Tongue (tissue), 1 donor: ENCODE measurements at regions not wholly inside any gene's neighbourhood (a gene's known extent, or its start where the extent isn't known, plus 50 kb on each side); places are given as distances from the start of the nearest gene placed in this dataset.
A peak's percentile ranks its signal among the peaks of the same experiment; 100 is the strongest.
"Not testable (repeated sequence)": the region's sequence is repeated elsewhere in the genome, so short reads cannot be mapped to it uniquely, and the experiment has no call there.

Experiments
- DNase-seq: peaks from one replicate; pipeline ENCODE4 v3.0.0-alpha.2; 2015

DNA sequence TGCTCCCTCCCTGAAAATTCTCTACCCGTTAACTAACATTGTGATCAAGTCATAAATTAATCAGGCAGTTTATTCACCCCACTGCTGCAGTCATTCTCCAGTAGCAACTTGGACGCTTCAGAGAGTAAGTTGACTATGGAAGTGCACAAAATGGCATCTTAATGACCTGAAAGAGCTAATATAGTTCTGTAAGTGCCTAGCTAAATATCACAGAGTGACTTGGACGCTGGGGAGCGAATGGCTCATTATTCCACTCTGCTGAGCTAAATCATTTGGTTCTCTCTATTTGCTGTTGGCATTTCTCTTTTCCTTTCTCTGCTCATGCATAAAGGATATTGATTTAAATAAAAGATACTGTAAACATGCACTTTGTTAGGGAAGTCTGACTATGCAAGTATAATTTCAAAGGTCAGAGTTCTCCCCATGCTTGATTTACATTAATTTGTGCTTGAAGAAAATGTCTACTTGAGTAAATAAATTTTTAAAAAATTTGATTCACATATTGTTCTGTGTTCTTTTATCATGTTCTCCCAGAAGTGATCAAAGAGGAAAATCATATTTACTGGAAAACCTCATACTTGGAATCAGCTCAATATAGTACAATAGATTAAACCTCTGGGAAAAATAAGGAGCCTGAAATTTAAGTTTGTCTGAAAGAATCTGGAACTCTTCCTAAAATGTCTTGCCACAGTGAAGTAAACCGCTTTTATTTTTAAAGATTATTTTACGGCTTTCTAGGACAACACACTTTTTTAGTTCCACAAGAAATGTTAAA, 169.5 kb upstream of the HAPLN1 start:
- DNase-seq, result no peak

DNA sequence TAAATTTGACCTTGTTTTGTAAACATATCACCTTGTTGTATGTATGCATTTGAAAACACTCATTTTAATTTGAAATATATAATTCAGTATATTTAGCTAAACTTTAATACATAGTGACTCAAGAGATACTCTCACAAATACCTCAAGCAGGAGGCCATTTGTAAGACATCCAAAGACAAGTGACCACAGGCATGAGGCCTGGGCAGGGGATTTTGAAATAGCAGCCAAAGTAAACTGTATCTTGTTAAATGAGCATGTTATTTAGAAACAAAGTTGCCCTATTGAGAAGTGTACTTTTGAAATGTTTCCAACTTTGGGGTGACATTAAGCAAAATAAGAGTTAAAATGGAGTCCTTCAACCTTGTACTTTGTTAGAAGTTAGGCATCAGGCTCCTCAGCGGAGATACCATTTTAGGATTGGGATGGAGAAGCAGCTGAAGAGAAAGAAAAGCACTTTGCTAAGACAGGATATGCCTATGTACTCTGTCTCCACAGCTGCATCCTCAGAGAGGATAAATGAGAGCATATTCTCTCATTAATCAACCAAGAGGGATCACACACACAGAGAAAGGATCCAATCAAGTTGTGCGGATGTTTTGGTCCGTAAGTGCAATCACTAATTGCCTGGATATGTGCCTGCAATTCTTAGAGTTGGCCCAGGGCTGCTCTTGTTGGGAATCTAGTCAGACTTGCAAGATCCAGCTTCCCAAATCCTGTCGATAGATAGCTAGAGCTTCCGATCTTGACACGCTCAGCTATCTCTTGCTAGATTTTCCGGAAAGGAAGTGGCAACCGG, 157.5 kb upstream of the HAPLN1 start:
- peak; percentile 29 for DNase-seq

DNA sequence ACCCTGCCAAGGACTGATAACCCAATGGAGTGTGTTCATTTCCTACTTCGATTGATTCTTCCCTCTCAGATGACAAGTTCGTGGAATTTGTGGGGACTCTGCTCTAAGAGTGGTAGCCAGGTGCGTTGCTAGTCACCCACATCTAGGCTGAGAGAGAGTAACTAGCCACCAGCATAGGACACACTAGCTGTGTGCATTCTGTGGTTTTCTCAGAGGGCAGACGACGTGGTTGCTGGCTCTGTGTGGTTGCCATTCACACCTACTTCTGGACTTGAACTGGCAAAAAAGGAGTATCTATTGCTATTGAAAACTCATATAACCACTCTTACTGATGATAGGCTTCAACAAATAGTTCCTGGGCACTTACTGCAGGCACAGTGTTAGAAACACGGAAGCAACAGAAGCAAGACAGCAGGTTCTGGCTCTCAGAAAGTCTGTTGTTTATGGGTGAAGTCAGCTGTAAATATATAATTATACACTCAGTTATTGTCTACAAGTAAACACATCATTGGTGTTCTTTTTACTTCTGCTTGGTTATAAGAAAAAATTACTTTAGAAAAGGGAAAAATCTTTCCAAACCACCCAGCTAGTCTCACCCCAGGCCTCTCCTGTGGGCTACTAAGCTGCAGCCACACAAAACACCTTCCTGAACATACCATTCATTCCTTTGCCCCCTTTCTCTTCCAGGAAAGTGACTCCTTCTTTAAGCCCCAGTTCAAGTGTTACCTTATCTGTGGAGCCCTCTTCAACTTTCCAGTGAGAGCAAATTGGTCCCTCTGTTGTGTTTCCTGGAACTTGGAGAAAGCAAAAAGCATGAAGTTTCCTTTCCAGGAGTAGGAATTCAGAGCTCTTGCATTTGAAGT, 151.1 kb upstream of the HAPLN1 start:
- DNase-seq, result no peak

DNA sequence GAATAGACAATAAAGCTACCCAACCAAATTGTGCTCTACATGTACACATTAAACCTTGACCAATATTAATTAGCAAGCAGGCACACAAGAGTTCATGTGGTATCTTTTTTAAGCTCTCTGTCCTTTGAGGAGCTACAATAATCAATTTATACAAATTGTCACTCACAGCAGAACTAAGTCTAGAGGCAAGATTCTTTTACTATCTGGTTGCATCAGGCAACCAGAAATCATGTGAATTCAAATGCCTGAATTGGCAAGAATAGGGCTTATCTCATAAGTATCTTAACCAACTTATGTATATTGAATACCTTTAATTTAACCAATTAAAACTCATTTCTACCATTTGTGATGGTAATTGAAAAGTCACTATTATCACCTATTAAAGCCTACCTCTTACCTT, 145.5 kb upstream of the HAPLN1 start:
- DNase-seq, result no peak

DNA sequence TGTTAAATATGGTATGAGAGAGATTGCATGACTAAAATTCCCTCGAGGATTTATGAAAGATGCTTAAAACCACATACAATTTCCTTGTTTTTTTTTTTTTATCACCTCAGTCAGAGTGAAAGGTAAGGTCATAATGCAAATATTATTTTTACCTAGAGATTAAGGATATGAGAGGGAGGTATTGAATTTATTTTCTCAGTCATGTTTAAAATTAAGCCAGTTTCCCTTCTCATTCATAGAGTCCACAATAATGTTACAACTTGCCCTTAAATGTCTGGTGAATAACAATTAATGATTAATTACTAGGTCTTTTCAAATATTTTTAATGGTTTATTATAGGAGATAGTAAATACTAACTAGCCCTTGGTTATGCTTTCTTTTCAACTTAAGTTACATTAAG, 144.9 kb upstream of the HAPLN1 start:
- DNase-seq, result no peak

DNA sequence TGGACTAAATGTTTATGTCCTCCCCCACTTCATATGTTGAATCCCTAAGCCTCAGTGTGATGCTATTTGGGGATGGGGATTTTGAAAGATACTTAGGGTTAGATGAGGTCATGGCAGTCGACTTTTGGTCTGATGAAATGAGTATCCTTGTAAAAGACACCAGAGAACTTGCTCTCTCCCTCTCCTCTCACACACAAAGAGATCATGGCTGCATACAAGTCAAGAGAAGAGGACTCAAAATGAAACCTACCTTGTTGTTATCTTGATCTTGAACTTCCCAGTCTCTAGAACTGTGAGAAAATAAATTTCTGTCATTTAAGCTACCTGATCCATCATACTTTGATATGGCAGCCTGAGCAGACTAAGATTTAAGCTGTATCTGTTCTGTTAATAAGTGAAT, 144.0 kb upstream of the HAPLN1 start:
- DNase-seq, result no peak

DNA sequence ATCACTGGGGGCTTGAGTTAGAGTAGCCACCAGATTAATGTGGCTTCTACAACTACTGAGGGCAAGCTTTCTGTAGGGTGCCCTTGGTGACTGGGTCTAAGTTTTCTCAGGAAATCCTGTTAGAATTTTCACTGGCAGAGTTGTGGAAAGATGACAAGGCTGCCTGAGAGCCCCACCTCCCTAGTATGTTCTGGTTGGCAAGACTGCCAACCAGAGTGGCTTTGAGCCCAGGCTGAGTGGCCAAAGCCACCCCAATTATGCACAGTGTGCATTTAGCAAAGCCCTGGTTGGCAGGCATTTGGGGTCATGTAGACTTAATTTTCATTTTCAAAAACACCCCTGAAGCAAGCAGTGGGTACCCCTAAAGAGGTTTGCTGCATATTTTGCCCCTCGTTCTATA, 136.7 kb upstream of the HAPLN1 start:
- DNase-seq, result peak; percentile 73

DNA sequence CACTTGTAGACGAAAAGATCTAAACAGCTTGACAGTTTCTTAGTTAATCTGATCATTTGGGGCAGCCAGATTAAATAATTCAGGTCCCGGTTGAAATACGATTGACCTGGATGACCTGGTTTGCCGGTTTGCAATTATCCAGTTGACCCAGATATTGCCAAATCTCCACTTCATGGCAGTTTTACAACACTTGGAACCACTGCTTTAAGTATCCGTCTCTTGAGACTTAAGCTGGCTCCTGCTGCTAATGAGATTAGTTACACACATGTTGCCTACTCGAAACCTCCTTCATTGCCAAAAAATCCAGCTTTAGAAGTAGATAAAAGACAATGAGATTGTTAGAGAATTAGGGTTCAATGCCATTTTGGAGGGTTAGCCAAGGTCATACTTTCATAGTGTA, 136.2 kb upstream of the HAPLN1 start:
- peak; percentile 83 for DNase-seq

DNA sequence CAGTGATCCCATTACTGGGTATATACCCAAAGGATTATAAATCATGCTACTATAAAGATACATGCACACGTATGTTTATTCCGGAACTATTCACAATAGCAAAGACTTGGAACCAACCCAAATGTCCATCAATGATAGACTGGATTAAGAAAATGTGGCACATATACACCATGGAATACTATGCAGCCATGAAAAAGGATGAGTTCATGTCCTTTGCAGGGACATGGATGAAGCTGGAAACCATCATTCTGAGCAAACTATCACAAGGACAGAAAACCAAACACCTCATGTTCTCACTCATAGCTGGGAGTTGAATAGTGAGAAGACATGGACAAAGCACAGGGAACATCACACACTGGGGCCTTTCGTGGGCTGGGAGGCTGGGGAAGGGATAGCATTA, 129.8 kb upstream of the HAPLN1 start:
- DNase-seq, result not testable (repeated sequence)

DNA sequence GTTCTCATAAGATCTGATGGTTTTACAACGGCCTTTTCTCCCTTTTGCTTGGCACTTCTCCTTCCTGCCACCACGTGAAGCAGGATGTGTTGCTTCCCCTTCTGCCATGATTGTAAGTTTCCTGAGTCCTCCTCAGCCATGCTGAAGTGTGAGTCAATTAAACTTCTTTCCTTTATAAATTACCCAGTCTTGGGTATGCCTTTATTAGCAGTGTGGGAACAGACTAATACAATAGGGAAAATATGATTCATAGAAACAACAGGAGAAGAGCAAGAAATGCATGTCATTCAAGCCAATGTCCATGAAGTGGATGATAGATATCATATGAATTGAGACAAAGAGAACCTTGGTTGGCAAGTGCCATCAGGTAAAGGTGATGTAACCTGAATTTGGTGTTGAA, 128.3 kb upstream of the HAPLN1 start:
- DNase-seq, result no peak

DNA sequence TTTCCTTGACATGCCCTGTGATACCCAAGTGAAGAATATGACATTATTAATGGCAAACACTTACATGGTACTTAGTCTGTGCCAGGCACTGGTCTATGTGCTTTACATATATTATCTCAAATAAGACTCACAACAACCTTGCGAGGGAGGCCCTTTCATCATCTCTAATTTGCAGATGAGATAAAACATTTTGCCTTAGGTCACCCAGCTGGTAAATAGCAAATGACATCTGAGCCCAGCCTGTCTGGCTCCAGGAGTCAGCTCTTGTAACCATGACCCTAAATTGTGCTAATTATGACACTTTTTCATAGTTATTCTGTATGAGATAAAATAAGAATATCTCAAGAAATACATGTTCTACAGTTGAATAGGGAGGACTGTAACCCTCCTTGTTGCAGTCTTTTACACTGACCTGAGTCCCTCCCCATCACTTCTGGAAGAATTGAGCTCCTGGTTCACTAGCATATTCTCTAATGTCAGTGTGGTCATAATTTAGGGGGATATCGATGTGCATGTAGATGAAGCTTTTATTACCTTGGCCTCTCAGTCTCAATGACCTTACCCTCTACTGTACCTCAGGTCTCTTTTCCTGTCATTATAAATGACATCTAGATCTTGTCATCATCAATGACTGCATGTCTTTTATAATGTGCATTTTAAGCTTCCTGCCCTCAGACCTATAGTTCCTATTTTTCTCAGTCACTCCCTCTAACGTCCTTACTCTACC, 126.1 kb upstream of the HAPLN1 start:
- no peak for DNase-seq

DNA sequence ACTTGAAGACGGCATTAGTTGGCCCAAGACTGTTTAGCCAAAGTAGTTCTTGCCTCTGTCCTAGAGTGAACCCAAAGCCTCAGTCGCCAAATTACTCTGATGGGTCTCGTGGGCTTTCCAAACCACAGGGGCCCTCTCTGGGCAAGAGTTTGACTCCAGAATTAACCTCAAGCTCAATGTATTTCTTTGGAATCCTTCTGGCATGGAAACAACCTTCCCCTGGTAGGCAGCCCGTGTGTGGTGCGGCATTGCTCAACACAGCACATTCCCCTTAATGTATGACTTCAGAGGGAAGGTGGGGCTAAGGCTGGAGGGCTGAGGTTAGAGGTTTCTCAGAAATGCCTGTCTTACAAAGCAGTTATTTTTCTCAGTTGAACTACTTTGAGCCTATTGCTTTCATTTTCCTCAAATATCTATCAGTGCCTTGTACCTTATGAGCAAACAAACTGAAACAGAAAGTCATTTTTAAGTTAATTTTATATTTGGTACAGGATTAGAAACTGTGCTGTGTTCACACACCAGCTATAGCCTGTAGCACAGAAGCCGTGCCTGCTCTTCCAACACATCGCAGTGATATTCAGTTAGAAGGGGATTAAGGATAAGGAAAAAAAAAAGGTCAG, 123.9 kb upstream of the HAPLN1 start:
- DNase-seq, result peak; percentile 46

DNA sequence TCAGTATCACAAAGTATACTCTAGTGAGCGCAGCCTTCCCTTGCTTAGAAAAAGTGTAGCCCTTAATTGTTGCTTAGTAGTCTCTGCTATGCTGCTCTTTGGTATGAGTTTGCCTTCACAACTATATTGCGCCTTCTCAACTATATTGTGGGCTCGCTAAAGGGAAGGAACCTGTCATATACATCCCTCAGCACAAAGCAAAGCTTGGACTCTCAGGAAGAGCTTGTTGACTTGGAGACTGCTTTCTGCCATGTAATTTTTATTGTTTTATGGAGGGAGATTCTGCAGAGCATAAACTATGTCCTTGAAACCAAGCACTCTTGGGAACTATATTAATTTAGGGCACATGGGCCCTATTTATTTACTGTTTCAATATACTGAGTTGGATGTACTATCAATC, 119.1 kb upstream of the HAPLN1 start:
- DNase-seq, result no peak

DNA sequence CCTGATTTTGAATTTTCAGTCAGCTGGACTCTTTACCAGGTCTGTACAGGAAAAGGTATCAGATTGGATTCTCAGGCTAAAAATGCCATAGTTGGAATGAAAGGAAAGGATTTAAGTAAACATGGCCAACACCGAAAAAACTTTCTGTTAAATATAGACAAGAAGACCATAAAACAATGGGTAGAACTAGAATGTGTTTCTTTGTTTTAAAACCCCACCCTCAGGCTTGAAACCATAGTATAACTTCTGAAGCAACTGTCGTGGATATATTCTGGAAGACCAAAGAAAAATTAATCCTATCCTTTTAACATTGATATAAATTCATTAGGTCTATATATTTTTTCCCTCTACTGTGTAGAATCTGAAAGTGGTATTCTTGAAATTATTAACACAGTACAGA, 118.6 kb upstream of the HAPLN1 start:
- no peak for DNase-seq

DNA sequence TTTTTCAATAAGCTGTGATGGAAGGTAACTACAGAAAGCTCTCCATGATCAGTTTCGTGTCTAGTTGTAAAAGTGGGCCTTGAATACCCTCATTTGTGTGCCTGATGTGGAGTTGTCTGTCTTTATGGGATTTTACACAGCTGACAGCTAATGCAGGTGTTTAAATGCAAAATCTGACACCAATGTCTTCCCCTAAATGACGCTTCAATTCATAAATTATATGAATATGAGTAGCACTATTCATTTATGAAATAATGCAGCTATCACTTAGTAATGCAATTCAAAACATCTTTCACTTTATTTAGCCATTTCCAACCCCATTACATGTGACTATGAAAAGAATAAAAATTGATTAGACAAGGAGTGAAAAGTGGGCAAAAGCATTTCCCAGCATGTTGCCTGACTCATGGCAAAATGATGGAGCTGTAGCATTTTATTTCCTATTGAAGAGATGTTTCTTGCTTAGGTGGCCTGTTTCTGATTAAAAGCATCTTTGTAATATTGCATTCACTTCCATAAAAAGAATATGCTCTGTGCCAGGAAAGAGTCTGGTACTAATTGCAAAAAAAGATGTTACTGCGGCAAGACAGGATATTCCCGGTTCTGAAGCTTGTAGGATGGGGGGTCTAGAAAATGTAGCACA, 116.7 kb upstream of the HAPLN1 start:
- no peak for DNase-seq

DNA sequence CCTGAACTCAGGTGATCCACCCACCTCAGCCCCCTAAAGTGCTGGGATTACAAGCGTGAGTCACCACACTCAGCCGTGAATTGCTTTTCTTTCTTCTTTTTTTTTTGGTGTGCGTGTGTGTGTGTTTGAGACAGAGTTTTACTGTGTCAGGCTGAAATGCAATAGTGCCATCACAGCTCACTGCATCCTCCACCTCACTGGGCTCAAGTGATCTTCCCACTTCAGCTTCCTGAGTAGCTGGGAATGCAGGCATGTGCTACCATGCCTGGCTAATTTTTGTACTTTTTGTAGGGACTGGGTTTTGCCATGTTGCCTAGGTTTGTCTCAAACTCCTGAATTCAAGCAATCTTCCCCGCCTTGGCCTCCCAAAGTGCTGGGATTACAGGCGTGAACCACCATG, 113.7 kb upstream of the HAPLN1 start:
- no peak for DNase-seq

DNA sequence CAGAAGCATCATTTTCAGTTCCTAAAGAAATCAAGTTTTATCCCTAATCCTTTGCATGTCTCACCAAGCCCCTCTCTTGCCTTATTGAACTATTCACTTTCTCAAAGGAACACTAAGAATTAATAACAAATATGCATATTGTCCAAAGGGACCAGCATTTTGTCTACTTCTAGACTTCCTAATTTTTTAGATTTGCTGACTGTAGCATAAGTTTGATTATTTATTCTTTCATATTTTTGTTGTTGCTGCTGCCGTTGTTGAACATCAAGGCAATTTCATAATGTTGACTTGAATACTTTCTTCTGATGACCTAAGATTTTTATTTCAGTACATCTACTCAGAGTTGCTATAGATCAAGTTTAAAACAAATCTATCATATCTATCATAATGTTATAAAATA, 111.2 kb upstream of the HAPLN1 start:
- DNase-seq, result no peak

DNA sequence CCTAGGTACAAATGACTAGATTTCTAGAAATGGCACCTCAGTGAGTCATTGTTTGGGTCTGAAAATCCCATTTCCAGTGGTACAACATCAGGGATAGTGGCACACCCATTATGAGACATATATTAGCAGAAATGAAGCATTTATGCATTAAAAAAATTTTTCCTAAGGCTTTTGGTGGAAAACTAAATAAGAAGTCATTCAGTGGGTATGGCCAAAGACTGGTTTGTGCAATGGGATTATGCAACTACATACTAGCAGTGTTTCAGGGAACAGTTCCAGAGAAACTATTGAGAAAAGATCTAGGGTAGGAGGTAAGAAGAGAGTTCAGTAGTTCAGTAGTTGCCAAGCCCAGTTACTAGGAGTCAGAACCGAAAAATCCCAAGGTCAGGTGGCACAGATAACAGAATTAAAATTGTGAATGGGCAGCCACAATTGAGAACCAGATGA, 106.5 kb upstream of the HAPLN1 start:
- DNase-seq, result no peak

DNA sequence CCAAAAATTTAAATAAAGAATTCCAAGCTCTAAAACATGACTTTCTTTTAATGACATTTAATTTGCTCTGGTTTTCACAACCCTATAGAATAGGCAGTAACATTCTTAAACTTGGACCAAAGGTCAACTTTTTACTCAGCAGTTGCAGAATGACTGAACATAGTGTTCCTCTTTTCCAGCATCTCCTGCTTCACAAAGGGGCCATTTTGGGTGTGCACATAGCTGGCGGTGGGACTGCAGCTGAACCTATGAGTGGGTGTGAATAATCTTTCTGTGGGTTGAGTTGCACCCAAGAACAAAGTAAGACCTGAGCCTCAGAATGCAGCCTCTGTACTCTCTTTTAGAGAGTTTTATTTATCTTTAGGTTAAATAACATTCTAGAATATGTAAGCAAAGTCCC, 96.9 kb upstream of the HAPLN1 start:
- DNase-seq, result peak; percentile 10

DNA sequence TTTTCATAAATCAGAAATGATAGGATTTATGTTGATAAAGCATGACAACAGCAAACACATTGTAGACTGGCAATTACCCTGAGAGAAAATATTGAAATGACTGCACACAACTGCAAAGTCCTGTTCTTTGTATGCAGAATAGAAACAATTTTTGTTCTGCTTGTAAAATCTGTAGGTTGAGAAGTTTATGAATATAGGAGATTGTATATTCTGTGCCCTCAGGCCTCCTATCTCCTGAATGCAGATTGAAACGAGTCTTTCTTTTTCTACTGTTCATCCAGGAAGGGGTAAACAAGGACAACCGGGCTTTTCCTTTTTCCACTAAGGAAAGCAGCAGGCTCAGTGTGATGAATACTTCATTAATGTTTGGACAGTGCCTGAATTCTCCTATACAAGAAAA, 95.0 kb upstream of the HAPLN1 start:
- no peak for DNase-seq

DNA sequence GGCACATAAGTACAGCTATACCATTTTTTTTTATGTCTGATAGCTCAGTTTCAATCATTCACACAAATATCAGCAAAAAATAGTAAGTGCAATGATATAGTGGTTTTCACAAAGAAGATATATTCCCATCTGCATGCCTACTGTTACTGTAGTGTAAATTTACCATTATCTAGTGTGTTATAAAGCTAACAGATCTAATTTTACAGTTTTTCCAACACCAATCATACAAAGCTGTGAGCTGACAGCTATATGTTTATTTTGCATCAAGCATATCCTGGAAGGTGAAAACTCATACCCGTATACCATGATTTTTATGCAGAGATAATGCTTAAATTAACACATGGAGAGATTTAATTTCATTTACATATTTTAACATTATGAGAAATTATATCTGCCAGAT, 89.9 kb upstream of the HAPLN1 start:
- DNase-seq, result no peak
